KMS-11 (cell line): ENCODE measurements at regions not wholly inside any gene's neighbourhood (a gene's known extent, or its start where the extent isn't known, plus 50 kb on each side); places are given as distances from the start of the nearest gene placed in this dataset.

Experiments used
- H2AFZ ChIP-seq: fragments of 200-600 bp; sonication (generic); 2 replicates; pipeline ENCODE4 v1.6.1; 2016; ENCODE audit warnings: antibody characterized with exemption, mixed run types, low read depth
- H3K27ac ChIP-seq: fragments of 200-600 bp; sonication (generic); 2 replicates; pipeline ENCODE4 v1.6.1; 2016; ENCODE audit warnings: mild to moderate bottlenecking, mixed run types
- H3K27me3 ChIP-seq: fragments of 200-600 bp; sonication (generic); 2 replicates; pipeline ENCODE4 v1.6.1; 2017; ENCODE audit warnings: mild to moderate bottlenecking, low read depth, mixed run types, moderate library complexity; ENCODE audit not compliant: insufficient read depth
- H3K36me3 ChIP-seq: fragments of 200-600 bp; sonication (generic); 2 replicates; pipeline ENCODE4 v1.6.1; 2017; ENCODE audit warnings: mild to moderate bottlenecking, mixed run types; ENCODE audit not compliant: insufficient read depth
- H3K4me1 ChIP-seq: fragments of 200-600 bp; sonication (generic); 2 replicates; pipeline ENCODE4 v1.6.1; 2016; ENCODE audit warnings: mild to moderate bottlenecking, low read depth, mixed run types; ENCODE audit not compliant: poor library complexity, severe bottlenecking
- H3K4me2 ChIP-seq: fragments of 200-600 bp; sonication (generic); 2 replicates; pipeline ENCODE4 v1.7.0; 2016; ENCODE audit warnings: mild to moderate bottlenecking, mixed run types
- H3K4me3 ChIP-seq: fragments of 200-600 bp; sonication (generic); IDR thresholded peaks from 2 replicates; pipeline ENCODE4 v1.6.1; 2017; ENCODE audit warnings: low read depth, low read length, mixed read lengths; ENCODE audit not compliant: insufficient read depth
- H3K79me2 ChIP-seq: fragments of 200-600 bp; sonication (generic); 2 replicates; pipeline ENCODE4 v1.6.1; 2016; ENCODE audit warnings: low read depth, mixed run types; ENCODE audit not compliant: insufficient read depth
- H3K9ac ChIP-seq: fragments of 200-600 bp; sonication (generic); 2 replicates; pipeline ENCODE4 v1.6.1; 2016; ENCODE audit warnings: mild to moderate bottlenecking, mixed run types
- H4K20me1 ChIP-seq: fragments of 200-600 bp; sonication (generic); 2 replicates; pipeline ENCODE4 v1.6.1; 2016; ENCODE audit warnings: mild to moderate bottlenecking, mixed run types; ENCODE audit not compliant: insufficient read depth
- TF ChIP-seq, protein P1 (sequence below): fragments of 200-600 bp; sonication (generic); conservative IDR thresholded peaks from 2 replicates; pipeline ENCODE4 v1.6.1; 2017; ENCODE audit warnings: low read depth, mild to moderate bottlenecking, antibody characterized with exemption, low read length, moderate library complexity, mixed read lengths

DNA sequence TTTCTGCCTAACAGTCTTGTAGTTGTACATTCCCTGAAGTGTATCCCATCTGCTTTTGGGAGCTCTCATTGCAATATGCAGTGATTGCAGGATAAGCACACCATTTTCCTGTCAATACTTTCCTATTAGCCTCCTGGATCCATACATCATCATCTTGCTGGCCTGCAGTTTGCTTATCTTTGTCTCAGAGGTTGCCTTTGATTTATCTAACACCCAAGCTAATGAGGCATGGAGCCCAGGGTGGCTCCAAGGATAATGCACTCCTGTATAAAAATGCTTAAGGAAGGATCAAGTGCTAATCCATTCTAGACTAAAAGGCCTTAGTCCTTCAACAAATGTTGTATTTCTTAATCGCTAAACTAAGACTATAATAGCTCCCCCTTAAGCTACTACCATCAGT, 161.6 kb upstream of the OBI1 start:
- TF ChIP-seq, protein P1, sequence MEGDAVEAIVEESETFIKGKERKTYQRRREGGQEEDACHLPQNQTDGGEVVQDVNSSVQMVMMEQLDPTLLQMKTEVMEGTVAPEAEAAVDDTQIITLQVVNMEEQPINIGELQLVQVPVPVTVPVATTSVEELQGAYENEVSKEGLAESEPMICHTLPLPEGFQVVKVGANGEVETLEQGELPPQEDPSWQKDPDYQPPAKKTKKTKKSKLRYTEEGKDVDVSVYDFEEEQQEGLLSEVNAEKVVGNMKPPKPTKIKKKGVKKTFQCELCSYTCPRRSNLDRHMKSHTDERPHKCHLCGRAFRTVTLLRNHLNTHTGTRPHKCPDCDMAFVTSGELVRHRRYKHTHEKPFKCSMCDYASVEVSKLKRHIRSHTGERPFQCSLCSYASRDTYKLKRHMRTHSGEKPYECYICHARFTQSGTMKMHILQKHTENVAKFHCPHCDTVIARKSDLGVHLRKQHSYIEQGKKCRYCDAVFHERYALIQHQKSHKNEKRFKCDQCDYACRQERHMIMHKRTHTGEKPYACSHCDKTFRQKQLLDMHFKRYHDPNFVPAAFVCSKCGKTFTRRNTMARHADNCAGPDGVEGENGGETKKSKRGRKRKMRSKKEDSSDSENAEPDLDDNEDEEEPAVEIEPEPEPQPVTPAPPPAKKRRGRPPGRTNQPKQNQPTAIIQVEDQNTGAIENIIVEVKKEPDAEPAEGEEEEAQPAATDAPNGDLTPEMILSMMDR, result no peak
- H3K79me2 ChIP-seq, result no peaks in the 10 kb centered on the region
- no peak overlapping the region for H3K4me3 ChIP-seq
- H3K4me1 ChIP-seq, result no peaks in the 10 kb centered on the region
- H3K27me3 ChIP-seq, result no peaks in the 10 kb centered on the region
- H2AFZ ChIP-seq, result no peak overlapping the region
- no peak overlapping the region for H3K4me2 ChIP-seq
- no peak overlapping the region for H3K27ac ChIP-seq
- no peak overlapping the region for H3K9ac ChIP-seq
- no peaks in the 10 kb centered on the region for H4K20me1 ChIP-seq
- H3K36me3 ChIP-seq, result no peaks in the 10 kb centered on the region

DNA sequence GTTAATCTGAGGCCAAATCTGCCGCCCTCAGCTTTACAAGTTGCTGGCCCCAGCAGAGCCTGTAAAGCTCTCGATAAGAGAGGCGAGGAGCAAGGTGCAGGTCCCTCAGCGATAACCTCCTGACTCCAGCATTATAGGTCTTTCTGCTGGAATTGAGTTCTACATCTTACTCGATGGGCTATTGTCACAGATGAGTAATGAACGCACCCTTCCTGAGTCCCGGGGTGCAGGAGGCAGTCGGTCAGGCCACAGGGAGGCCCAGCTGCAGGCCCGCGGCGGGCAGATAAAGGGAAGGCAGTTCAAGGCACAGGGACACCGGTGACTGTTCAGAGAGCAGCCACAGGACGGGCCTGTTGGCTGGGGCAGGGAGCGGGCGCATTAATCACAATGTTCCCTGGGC, 157.6 kb upstream of the OBI1 start:
- H4K20me1 ChIP-seq, result no peaks in the 10 kb centered on the region
- H3K4me3 ChIP-seq, result no peak overlapping the region
- H3K9ac ChIP-seq, result no peak overlapping the region
- H3K36me3 ChIP-seq, result no peaks in the 10 kb centered on the region
- no peak overlapping the region for H2AFZ ChIP-seq
- TF ChIP-seq, protein P1, result no peak
- H3K79me2 ChIP-seq, result no peaks in the 10 kb centered on the region
- H3K4me1 ChIP-seq, result no peaks in the 10 kb centered on the region
- H3K4me2 ChIP-seq, result no peak overlapping the region
- no peak overlapping the region for H3K27ac ChIP-seq
- H3K27me3 ChIP-seq, result no peaks in the 10 kb centered on the region

DNA sequence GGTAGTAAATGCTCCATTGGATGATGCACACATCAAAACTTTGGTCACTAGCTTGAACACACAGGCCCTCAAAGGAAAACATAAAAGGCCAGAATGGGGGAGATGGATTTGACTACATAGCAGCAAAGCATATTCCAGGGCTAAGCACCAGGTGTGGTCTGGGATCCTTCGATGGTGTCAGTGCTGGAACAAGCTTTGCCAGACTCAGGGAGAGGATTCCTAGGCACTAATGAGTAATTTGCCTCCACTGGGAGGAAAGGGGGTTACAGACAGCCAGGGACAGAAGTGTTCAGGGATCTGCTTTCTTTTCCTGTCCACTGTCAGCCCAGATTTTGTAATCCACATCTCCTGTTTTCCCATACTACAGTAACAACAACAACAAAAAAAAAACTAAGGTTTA, 157.2 kb upstream of the OBI1 start:
- Histone ChIP-seq H3K4me3 (no peak overlapping the region), H3K36me3 (no peaks in the 10 kb centered on the region), H4K20me1 (no peaks in the 10 kb centered on the region), H3K4me2 (no peak overlapping the region), H3K27ac (no peak overlapping the region), H3K9ac (no peak overlapping the region), H3K79me2 (no peaks in the 10 kb centered on the region), H2AFZ (no peak overlapping the region), H3K27me3 (no peaks in the 10 kb centered on the region), H3K4me1 (no peaks in the 10 kb centered on the region)
- TF ChIP-seq, protein P1, result no peak

DNA sequence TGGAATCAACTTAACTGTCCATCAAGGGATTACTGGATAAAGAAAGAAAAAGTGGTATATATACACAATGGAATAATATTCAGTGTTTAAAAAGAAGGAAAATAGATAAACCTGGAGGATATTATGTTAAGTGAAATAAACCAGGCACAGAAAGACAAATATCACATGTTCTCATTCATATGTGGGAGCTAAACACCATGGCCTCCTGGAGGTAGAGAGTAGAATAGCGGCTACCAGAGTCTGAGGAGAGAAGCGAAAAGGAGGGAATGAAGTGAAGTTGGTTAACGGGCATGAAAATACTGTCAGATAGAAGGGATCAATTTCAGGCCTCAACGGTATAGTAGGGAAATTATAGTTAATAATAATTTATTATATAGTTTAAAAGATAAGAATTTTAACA, 147.5 kb upstream of the OBI1 start:
- TF ChIP-seq, protein P1, result no peak
- Histone ChIP-seq H3K4me3 (no peak overlapping the region), H3K4me1 (no peaks in the 10 kb centered on the region), H4K20me1 (no peaks in the 10 kb centered on the region), H3K36me3 (no peaks in the 10 kb centered on the region), H3K27ac (no peak overlapping the region), H3K79me2 (no peaks in the 10 kb centered on the region), H3K9ac (no peak overlapping the region), H3K4me2 (no peak overlapping the region), H2AFZ (no peak overlapping the region), H3K27me3 (no peaks in the 10 kb centered on the region)

DNA sequence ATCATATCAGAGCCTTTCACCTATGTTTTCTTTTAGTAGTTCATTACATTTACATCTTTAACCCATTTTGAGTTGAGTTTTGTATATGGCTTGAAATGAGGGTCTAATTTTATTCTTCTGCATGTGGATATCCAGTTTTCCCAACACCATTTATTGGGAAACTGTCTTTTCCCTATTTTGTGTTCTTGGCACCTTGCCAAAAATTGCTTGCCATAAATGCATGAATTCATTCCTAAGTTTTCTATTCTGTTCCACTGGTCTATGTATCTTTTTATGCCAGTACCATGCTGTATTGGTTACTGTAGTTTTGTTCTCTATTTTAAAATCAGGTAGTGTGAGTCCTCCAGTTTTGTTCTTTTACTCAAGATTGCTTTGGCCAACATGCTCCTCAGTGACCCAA, 144.0 kb upstream of the OBI1 start:
- Histone ChIP-seq H4K20me1 (no peaks in the 10 kb centered on the region), H3K4me2 (no peak overlapping the region), H2AFZ (no peak overlapping the region)

More for the DNA sequence above, 144.0 kb upstream of the OBI1 start:
- no peaks in the 10 kb centered on the region for H3K27me3 ChIP-seq
- H3K27ac ChIP-seq, result no peak overlapping the region
- no peaks in the 10 kb centered on the region for H3K4me1 ChIP-seq
- TF ChIP-seq, protein P1, result no peak
- no peaks in the 10 kb centered on the region for H3K79me2 ChIP-seq
- no peak overlapping the region for H3K4me3 ChIP-seq
- no peaks in the 10 kb centered on the region for H3K36me3 ChIP-seq
- H3K9ac ChIP-seq, result no peak overlapping the region
